ENCODE measurements at regions not wholly inside any gene's neighbourhood (a gene's known extent, or its start where the extent isn't known, plus 50 kb on each side); places are given as distances from the start of the nearest gene placed in this dataset.
"Not testable (repeated sequence)": the region's sequence is repeated elsewhere in the genome, so short reads cannot be mapped to it uniquely, and the experiment has no call there.

DNA sequence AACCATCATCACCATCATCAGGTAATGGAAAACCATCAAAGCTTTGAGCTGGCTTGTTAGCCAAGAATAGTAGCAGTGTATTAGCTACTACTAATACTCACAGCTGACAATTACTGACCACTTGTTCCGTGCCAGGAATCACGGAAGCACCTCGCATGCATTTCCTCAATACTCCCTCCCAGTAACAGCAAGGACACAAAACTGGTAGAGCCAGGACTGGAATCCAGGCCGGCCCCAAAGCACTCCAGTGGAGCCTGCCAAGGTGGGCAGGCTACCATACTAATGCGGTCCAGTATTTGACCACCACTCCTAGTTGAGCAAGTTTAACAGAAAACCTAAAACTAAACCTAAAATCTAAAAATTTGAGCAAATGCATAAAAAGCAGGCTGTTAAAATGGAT lies 107.2 kb upstream of the LPCAT1 start:
- TF ChIP-seq, protein P1, sequence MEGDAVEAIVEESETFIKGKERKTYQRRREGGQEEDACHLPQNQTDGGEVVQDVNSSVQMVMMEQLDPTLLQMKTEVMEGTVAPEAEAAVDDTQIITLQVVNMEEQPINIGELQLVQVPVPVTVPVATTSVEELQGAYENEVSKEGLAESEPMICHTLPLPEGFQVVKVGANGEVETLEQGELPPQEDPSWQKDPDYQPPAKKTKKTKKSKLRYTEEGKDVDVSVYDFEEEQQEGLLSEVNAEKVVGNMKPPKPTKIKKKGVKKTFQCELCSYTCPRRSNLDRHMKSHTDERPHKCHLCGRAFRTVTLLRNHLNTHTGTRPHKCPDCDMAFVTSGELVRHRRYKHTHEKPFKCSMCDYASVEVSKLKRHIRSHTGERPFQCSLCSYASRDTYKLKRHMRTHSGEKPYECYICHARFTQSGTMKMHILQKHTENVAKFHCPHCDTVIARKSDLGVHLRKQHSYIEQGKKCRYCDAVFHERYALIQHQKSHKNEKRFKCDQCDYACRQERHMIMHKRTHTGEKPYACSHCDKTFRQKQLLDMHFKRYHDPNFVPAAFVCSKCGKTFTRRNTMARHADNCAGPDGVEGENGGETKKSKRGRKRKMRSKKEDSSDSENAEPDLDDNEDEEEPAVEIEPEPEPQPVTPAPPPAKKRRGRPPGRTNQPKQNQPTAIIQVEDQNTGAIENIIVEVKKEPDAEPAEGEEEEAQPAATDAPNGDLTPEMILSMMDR (IDR thresholded peaks at IDR 0.05): not testable (repeated sequence)
- not testable (repeated sequence) for TF ChIP-seq EZH2 (IDR thresholded peaks at IDR 0.05; ENCODE audit: borderline replicate concordance, insufficient read depth, low read depth, low read length, poor library complexity, severe bottlenecking)
